ENCODE measurements at regions not wholly inside any gene's neighbourhood (a gene's known extent, or its start where the extent isn't known, plus 50 kb on each side); places are given as distances from the start of the nearest gene placed in this dataset.
"Not testable (repeated sequence)": the region's sequence is repeated elsewhere in the genome, so short reads cannot be mapped to it uniquely, and the experiment has no call there.

DNA sequence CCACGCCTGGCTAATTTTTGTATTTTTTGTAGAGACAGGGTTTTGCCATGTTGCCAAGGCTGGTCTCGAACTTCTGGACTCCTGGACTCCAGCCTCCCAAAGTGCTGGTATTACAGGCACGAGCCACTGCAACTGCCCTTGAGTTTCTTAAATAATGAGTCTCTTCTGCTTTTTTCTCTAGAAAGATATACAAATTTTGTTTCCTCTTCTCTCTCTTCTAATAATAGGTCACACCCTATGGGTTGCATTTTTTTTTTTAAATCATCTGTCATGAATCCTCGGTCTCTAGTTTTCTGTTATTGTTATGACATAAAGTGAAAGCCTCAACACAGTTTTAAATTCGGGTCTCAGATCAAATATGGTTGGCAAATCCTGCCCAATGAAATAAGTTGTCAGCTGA, 111.2 kb downstream of the IL12A start:
- TF ChIP-seq, protein P1, sequence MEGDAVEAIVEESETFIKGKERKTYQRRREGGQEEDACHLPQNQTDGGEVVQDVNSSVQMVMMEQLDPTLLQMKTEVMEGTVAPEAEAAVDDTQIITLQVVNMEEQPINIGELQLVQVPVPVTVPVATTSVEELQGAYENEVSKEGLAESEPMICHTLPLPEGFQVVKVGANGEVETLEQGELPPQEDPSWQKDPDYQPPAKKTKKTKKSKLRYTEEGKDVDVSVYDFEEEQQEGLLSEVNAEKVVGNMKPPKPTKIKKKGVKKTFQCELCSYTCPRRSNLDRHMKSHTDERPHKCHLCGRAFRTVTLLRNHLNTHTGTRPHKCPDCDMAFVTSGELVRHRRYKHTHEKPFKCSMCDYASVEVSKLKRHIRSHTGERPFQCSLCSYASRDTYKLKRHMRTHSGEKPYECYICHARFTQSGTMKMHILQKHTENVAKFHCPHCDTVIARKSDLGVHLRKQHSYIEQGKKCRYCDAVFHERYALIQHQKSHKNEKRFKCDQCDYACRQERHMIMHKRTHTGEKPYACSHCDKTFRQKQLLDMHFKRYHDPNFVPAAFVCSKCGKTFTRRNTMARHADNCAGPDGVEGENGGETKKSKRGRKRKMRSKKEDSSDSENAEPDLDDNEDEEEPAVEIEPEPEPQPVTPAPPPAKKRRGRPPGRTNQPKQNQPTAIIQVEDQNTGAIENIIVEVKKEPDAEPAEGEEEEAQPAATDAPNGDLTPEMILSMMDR (IDR thresholded peaks at IDR 0.05): no peak
- DNase-seq (no peak), ATAC-seq (no peak)
- Histone ChIP-seq H3K9me3 (no peaks in the 10 kb centered on the region), H3K36me3 (no peaks in the 10 kb centered on the region), H3K27ac (no peak overlapping the region), H3K4me1 (no peaks in the 10 kb centered on the region), H3K4me3 (no peak overlapping the region), H3K27me3 (no peaks in the 10 kb centered on the region)
- intact Hi-C loops (cut with DNase I): no loop called here

- Histone ChIP-seq H3K4me1 (no peaks in the 10 kb centered on the region), H3K36me3 (no peaks in the 10 kb centered on the region), H3K4me3 (no peak overlapping the region), H3K27me3 (no peaks in the 10 kb centered on the region), H3K27ac (no peak overlapping the region), H3K9me3 (no peaks in the 10 kb centered on the region)
- TF ChIP-seq, protein P1 (IDR thresholded peaks at IDR 0.05): no peak
- intact Hi-C loops (cut with DNase I): no loop called here
- DNase-seq (no peak), ATAC-seq (no peak)
Observed at GRCh38 chr3:160100610-160101009, 112.0 kb downstream of the IL12A start.

GRCh38 chr3:160102001-160102400, 113.4 kb downstream of the IL12A start:
- H3K4me3 ChIP-seq; intact Hi-C loops (cut with DNase I); H3K9me3 ChIP-seq; H3K27me3 ChIP-seq; DNase-seq; H3K4me1 ChIP-seq; ATAC-seq; H3K27ac ChIP-seq; H3K36me3 ChIP-seq: not testable (repeated sequence)

- ATAC-seq (no peak), DNase-seq (no peak)
- intact Hi-C loops (cut with DNase I): no loop called here
- H3K27me3 ChIP-seq: no peaks in the 10 kb centered on the region
- H3K27ac ChIP-seq: no peak overlapping the region
- H3K4me3 ChIP-seq: no peak overlapping the region
- TF ChIP-seq, protein P1 (IDR thresholded peaks at IDR 0.05): no peak
- H3K36me3 ChIP-seq: no peaks in the 10 kb centered on the region
- no peaks in the 10 kb centered on the region for H3K4me1 ChIP-seq
- H3K9me3 ChIP-seq: no peaks in the 10 kb centered on the region
Observed at GRCh38 chr3:160103397-160103796, 114.8 kb downstream of the IL12A start.

GRCh38 chr3:160105907-160106584, 117.4 kb downstream of the IL12A start:
- ATAC-seq (peak; percentile 26), DNase-seq (no peak)

More at GRCh38 chr3:160105907-160106584, 117.4 kb downstream of the IL12A start:
- Histone ChIP-seq H3K27ac (no peak overlapping the region), H3K9me3 (no peaks in the 10 kb centered on the region), H3K4me1 (no peaks in the 10 kb centered on the region), H3K27me3 (no peaks in the 10 kb centered on the region), H3K36me3 (no peaks in the 10 kb centered on the region), H3K4me3 (no peak overlapping the region)
- TF ChIP-seq, protein P1 (IDR thresholded peaks at IDR 0.05): no peak
- intact Hi-C loops (cut with DNase I): no loop called here
